ENCODE measurements at regions not wholly inside any gene's neighbourhood (a gene's known extent, or its start where the extent isn't known, plus 50 kb on each side); places are given as distances from the start of the nearest gene placed in this dataset.

GRCh38 chr2:57802243-57802642, 244.4 kb upstream of the VRK2 start:
- TF ChIP-seq, protein P1, sequence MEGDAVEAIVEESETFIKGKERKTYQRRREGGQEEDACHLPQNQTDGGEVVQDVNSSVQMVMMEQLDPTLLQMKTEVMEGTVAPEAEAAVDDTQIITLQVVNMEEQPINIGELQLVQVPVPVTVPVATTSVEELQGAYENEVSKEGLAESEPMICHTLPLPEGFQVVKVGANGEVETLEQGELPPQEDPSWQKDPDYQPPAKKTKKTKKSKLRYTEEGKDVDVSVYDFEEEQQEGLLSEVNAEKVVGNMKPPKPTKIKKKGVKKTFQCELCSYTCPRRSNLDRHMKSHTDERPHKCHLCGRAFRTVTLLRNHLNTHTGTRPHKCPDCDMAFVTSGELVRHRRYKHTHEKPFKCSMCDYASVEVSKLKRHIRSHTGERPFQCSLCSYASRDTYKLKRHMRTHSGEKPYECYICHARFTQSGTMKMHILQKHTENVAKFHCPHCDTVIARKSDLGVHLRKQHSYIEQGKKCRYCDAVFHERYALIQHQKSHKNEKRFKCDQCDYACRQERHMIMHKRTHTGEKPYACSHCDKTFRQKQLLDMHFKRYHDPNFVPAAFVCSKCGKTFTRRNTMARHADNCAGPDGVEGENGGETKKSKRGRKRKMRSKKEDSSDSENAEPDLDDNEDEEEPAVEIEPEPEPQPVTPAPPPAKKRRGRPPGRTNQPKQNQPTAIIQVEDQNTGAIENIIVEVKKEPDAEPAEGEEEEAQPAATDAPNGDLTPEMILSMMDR (conservative IDR thresholded peaks at IDR 0.05; ENCODE audit: low read depth, low read length): peak; percentile 40
- TF ChIP-seq EZH2phosphoT487 (IDR thresholded peaks at IDR 0.05; ENCODE audit: borderline replicate concordance, low read length) (no peak), EZH2 (IDR thresholded peaks at IDR 0.05; ENCODE audit: low read length, unreplicated experiment) (no peak)
